GM12891 (cell line): ENCODE measurements at regions not wholly inside any gene's neighbourhood (a gene's known extent, or its start where the extent isn't known, plus 50 kb on each side); places are given as distances from the start of the nearest gene placed in this dataset.
"Not testable (repeated sequence)": the region's sequence is repeated elsewhere in the genome, so short reads cannot be mapped to it uniquely, and the experiment has no call there.

Experiments used
- DNase-seq: peaks from one replicate; pipeline ENCODE4 v3.0.0; 2011; ENCODE audit warnings: low spot score; ENCODE audit not compliant: insufficient read length
- FAIRE-seq: peaks from 2 replicates; lab custom pipeline; 2011; peaks lifted over from hg19 to GRCh38; lab: Jason Lieb, UNC
- PAX5 ChIP-seq: IDR thresholded peaks from 2 replicates; pipeline ENCODE4 v1.6.1; 2011; ENCODE audit warnings: low read length, moderate library complexity, mild to moderate bottlenecking; ENCODE audit not compliant: insufficient read depth, severe bottlenecking
- POLR2A ChIP-seq: IDR thresholded peaks from 2 replicates; pipeline ENCODE4 v1.6.1; 2011; ENCODE audit warnings: low read depth, low read length, control low read depth
- POLR2AphosphoS5 ChIP-seq: IDR thresholded peaks from 2 replicates; pipeline ENCODE4 v1.6.1; 2011; ENCODE audit warnings: low read depth, low read length, control low read depth
- POU2F2 ChIP-seq: IDR thresholded peaks from 2 replicates; pipeline ENCODE4 v1.6.1; 2011; ENCODE audit warnings: low read depth, mild to moderate bottlenecking, control low read depth, low read length, moderate library complexity
- SPI1 ChIP-seq: IDR thresholded peaks from 2 replicates; pipeline ENCODE4 v1.6.1; 2011; ENCODE audit warnings: low read depth, low read length, control low read depth
- TAF1 ChIP-seq: IDR thresholded peaks from 2 replicates; pipeline ENCODE4 v1.6.1; 2011; ENCODE audit warnings: low read depth, low read length, control low read depth

DNA sequence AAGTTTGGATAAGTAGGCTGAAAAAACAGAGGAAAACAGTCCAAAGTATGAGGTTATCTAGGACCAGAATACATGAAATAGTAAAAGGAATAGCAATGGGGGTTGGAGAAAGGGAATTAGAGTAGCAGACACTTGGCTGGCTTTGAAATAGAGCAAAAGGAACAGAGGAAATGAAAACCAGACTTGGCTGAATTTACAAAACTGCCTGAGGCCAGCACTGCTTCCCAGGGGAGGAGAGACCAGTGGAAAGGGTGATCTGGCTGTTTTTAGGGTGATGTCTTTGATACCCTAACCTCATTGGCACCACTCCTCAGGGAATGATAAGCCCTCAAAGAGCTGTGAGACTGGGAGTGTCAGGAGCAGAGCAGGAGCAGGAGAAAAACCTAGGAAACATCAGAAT lies 413.4 kb upstream of the SLC30A5 start:
- FAIRE-seq, result no peak
- TF ChIP-seq POLR2A (no peak), TAF1 (no peak), SPI1 (no peak), PAX5 (no peak), POU2F2 (no peak), POLR2AphosphoS5 (no peak)
- no peak for DNase-seq

DNA sequence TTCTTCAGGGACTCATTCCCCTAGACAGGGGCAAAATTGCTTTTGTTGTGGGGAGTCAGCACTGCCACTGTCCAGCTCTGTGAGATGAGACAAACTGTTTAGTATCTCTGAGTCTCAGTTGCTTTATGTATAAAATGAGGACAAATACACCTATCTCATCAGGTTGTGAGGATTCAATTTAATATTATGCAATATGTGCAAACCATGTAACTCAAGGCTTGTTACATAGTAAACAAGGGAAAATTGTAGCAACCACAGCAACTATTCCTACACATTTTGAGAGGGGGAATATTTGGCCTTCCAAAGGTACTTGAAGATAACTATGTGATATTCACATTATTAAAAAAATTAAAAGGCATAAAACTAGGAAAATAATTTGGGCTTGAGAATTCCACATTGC lies 411.9 kb upstream of the SLC30A5 start:
- no peak for FAIRE-seq
- no peak for DNase-seq
- TF ChIP-seq TAF1 (no peak), SPI1 (no peak), PAX5 (no peak), POU2F2 (no peak), POLR2A (no peak), POLR2AphosphoS5 (no peak)

DNA sequence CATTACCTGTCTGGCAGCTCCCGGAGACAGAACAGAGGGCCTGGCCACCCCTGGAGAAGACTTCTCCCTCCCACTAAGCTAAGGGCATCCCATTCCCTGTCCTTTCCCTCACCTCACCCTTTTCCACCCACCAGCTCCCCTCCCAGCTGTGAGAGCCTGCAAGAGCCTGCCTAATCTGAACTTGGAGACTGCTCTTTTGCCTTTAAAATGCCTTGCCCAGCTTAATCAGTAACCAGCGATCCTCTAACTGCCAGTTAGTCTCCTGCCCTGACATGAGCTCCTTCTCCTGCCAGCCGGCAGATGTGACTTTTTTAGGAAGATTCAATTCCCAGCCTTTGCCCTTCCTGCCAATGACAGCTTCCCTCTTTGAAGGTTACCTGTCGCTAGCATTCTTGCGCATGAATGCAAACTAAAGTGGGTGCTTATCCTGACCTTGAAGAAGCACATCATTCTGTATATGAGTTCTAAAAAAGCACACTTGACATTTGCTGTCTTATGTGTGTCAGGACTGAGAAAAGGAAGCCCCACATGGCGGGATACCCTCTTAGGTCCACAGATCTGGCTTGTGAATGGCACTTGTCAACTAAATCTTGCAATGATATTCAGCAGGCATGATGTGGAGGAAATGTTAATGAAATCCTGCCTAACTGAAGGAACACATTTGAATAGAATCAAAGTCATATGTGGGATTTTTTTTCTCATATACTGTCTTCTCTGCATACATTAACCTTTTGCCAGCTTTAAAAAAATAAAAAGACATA lies 411.2 kb upstream of the SLC30A5 start:
- FAIRE-seq (no peak), DNase-seq (no peak)
- TF ChIP-seq POU2F2 (no peak), SPI1 (no peak), TAF1 (no peak), PAX5 (no peak), POLR2AphosphoS5 (no peak), POLR2A (no peak)

- DNase-seq (no peak), FAIRE-seq (no peak)
- no peak for TF ChIP-seq TAF1
- TF ChIP-seq POLR2A, result no peak
- TF ChIP-seq SPI1, result no peak
- TF ChIP-seq PAX5, result no peak
- TF ChIP-seq POU2F2, result no peak
- no peak for TF ChIP-seq POLR2AphosphoS5
Measured at GRCh38 chr5:68683632-68684036, 410.2 kb upstream of the SLC30A5 start.

- TF ChIP-seq POLR2AphosphoS5, result no peak
- TF ChIP-seq POLR2A, result no peak
- no peak for TF ChIP-seq POU2F2
- TF ChIP-seq SPI1, result no peak
- no peak for TF ChIP-seq TAF1
- no peak for TF ChIP-seq PAX5
- DNase-seq, result no peak
- no peak for FAIRE-seq
Measured at GRCh38 chr5:68685863-68686262, 408.0 kb upstream of the SLC30A5 start.

DNA sequence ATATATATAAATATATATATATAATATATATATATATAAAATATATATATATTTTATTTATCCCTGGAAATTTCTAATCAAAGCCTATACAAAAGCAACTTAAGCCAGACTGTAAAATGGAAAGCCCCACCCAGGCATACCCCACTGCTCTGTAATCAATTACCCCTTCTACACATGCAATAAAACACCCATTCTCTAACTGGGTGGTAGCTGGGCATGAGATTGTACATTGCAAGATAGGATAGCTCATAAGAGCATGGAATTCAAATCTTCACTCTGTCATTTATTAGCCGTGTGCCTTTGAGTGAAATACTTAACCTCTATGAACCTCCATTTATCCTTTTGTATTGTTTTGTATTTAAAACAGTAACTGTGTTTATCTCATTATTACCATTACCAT lies 405.3 kb upstream of the SLC30A5 start:
- no peak for DNase-seq
- TF ChIP-seq POU2F2 (no peak), POLR2A (no peak), TAF1 (no peak), SPI1 (no peak), PAX5 (no peak), POLR2AphosphoS5 (no peak)
- FAIRE-seq, result no peak

DNA sequence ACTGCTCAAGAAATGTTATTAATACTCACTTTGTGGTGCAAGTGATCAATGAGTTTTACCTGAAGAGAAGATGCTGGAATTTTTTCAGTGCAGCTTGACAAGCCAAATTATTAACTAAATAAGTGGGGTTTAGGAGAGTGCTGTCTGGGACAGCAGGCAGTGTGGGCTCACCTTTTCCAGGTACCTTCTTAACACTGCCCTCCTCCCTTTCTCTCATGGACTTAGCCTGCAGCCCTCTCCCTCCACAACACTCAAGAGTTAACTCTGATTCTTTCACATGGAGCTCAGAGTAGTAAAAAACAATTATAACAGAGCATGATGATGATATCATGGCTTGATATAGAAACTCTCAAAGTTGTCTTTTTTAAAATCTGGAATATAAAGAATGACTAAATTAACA lies 404.8 kb upstream of the SLC30A5 start:
- FAIRE-seq (no peak), DNase-seq (no peak)
- no peak for TF ChIP-seq SPI1
- TF ChIP-seq PAX5, result no peak
- no peak for TF ChIP-seq POLR2AphosphoS5
- TF ChIP-seq TAF1, result no peak
- no peak for TF ChIP-seq POU2F2
- TF ChIP-seq POLR2A, result no peak

- DNase-seq, FAIRE-seq: not testable (repeated sequence)
Measured at GRCh38 chr5:68691874-68692273, 401.9 kb upstream of the SLC30A5 start.

DNA sequence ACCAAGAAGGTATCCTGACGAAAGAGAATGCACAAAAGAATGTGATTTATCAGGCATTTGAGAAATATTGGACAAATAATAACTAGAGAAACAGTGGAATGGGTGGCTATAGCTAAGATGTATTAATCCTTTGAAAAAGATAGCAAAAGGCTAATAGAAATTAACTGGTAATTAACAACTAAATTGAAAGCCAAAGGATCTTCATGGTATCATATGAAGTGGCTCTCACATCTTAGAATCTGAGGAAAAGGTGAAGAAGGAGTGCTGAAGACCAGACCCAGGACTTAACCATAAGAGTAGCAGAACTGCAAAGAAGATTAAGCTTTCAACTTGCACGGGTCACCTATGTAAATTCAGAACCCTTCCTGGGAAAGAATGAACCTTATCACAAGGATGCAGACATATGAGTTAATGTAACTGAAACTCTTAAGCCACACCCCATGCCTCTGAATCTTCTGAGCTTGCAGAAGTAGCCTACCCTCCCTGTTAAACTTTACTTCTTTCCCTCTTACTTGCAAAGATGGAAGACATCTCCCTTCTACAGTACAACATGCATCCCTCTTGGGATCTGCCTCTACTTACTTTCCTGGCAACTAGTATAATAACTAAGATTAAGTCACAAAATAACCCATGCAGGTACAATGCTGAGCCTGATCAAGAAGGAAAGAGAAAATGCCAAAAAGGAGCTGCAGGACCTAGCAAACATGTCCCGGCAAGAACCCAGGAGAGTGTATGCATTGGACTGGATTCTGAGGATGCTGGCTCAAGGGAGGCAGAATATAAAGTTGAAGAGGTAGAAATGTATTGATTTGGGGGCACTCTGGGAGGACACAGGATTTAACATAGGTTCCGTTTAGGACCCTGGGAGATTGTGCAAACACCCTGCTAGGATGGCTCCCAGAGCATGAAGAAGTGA lies 395.5 kb upstream of the SLC30A5 start:
- DNase-seq, result no peak
- FAIRE-seq, result no peak
- TF ChIP-seq POLR2AphosphoS5 (no peak), TAF1 (no peak), POLR2A (no peak), PAX5 (no peak), SPI1 (no peak), POU2F2 (no peak)

DNA sequence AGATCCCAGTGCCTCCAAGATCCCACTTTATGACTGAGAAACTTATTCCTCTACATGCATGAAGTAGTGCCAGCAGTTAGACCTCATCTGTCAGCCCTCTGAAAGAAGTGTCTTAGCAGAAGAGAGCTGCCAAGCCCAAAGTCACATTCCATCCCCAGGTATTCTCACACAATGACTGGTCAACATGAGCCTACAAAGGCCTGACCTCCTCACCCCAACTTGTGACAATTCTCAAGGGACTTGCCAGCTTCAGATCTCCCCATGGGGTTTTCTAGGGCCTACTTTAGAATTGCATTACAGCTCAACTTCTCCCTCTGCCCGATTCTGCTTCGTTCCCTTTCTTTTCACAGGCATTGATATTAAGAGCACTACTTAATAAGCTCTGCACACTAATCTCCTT lies 393.8 kb upstream of the SLC30A5 start:
- no peak for DNase-seq
- no peak for TF ChIP-seq SPI1
- TF ChIP-seq TAF1, result no peak
- no peak for TF ChIP-seq POLR2A
- TF ChIP-seq POLR2AphosphoS5, result no peak
- no peak for TF ChIP-seq PAX5
- TF ChIP-seq POU2F2, result no peak
- no peak for FAIRE-seq
